NCI-H2196 (cell line): ENCODE measurements at regions not wholly inside any gene's neighbourhood (a gene's known extent, or its start where the extent isn't known, plus 50 kb on each side); places are given as distances from the start of the nearest gene placed in this dataset.

Source experiments
- DNase-seq: peaks from one replicate; lab custom pipeline; 2025; ENCODE audit not compliant: unreplicated experiment; lab: John Stamatoyannopoulos, UW

DNA sequence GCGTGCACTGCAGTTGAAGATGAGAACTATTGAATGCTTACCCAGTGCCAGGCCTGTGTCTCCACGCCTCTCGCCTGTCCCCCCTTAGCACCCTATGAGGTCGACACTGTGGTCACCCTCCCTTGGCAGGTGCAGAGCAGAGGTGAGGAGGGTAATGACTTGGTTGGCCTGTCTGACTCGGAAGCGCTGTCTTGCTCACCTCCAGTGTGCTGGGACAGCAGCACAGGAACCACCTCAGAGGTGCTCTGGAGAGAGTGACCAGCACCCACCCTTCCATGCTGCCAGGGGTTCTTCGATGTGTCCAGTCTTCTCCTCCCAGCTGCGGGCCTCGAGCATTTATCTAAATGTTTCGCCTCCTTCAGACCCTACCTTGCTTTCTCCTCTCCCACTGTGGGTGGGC is 178.3 kb upstream of the IRX2 start:
- no peak for DNase-seq

DNA sequence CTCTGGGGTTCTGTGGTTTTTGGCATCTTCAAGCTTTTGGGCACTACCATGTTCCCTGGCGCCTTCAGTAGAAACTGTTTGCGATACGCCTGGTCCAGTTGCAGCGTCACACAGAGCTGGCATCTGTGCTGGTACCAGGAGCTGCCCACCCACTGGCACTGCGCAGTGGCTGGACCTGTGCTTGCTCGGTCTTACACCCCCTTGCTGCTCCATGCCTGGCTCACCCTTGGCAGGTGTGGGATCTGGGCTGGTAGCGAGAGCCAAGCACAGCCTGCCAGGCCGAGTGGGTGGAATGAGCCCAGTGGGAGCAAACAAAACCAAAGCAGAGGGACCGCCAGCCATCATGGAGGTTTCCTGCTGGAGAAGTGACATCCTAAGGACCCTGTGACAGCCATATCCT is 170.2 kb upstream of the IRX2 start:
- no peak for DNase-seq

DNA sequence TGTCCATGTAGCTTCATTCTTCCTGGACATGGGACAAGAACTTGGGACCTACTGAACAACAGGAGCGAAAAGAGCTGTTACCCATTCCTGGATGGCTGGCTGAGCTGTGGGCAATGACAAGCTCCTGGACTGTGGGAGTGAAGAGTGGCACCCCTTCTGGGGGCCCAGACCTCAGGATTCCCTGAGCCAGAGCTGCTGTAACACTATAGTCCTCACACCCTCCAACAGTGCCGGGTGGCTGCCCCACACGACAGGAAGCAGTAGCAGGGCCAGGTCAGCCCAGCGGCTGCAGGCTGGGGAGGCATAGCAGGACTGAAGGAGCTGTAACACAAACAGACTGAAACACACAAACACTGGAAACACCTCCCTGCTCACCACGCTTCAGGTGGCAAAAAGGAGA is 169.7 kb upstream of the IRX2 start:
- DNase-seq: no peak

DNA sequence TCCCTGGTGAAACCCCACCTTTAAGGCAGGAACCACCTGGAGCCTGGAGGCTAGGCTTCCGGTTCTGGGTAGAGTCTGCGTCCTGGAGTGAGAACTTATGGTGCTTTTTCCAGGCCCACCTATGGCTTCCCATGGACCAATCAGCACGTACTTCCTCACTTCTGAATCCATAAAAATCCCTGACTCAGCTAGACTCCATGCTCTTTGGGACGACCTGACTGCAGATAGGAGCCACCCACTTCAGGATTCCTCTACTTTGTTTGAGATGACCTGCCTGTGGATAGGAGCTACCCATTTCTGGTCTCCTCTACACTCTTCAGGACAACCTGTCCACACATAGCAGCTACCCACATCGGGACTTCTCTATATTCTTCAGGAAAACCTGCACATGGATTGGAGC is 168.8 kb upstream of the IRX2 start:
- no peak for DNase-seq

DNA sequence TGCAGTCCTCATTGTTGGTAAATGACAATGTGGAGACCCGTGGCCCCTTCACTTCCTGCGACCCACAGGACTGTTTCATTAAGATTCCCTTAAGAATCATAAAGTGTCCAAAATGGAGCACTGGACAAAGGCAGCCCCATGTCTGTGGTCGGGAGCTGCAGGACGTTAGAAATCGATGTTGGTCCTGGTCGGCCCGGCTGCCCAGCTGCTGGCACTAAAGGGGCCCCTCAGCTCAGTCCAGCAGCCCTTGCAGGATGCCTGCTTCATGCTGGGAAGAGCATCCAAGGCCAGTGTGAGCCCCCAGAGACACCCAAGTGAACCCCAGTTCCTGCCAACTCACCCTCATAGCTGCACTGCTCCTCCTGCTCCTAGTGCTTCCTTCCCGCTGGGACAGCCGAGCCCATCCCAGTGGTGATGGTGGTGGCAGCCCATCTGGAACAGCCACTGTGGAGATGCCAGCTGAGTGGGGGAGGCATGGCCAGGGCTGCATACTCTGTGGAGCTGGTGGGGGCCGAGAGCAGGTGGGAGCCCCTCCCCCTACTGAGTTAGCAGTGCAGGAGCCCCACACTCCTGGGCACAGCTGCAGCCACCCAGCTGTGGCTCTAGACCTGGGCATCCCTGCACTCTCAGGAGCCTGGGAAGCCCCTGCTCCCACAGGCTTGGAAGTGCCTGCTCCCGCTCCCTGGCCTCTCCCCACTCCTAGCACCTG is 168.0 kb upstream of the IRX2 start:
- DNase-seq: no peak

DNA sequence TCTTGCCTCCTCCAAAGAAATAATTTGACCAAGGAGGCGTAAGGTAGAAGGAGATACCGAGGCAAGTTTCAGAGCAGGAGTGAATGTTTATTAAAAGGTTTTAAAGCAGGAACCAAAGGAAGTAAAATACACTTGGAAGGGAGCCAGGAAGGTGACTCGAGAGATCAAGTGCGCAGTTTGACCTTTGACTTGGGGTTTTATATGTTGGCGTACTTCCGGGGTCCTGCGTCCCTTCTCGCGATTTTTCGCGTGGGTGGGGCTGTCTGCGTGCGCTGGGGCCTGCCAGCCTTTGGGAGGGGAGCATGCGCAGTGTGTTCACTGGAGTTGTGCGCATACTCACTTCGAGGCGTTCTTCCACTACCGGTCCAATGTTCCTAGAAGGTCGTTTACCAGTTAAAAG is 166.0 kb upstream of the IRX2 start:
- DNase-seq: no peak

DNA sequence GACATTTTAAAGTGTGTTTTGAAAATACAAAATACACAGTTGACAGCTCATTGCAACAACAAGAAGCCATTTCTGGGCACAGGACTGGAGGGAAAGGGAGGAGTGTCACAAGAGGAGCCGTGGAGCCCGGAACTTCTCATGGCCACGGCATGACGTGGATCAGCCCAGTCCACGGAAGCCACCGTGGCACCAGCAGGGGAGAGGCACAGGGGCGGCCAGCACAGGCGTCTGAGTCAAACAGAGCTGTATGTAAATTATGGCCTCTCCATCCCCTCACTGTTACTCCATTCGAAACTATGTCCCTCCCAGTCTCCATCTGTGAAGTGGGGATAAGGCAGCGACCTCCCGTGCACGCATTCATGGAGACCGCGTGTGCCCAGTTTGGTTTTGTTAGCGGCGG is 165.6 kb upstream of the IRX2 start:
- DNase-seq: no peak

DNA sequence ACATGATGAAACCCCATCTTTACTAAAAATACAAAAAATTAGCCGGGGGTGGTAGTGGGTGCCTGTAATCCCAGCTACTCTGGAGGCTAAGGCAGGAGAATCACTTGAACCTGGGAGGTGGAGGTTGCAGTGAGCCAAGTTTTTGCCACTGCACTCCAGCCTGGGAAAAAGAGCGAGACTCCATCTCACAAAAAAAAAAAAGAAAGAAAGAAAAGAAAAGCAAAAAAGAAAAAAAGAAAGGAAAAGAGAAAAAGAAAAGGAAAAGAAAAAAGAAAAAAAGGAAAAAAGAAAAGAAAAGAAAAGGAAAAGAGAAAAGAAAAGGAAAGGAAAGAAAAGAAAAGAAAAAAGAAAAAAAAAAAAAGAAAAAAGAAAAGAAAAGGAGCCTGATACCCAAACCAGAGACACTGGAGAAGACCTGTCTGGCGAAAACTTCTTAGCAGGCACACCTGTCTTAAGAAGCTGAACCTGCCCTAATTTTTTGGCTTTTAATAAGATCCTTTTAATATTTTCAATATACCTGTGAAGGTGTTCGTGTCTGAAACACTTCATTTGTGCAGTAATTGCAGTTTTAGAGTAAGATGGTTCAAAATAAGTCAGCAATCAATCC is 164.7 kb upstream of the IRX2 start:
- DNase-seq: no peak

DNA sequence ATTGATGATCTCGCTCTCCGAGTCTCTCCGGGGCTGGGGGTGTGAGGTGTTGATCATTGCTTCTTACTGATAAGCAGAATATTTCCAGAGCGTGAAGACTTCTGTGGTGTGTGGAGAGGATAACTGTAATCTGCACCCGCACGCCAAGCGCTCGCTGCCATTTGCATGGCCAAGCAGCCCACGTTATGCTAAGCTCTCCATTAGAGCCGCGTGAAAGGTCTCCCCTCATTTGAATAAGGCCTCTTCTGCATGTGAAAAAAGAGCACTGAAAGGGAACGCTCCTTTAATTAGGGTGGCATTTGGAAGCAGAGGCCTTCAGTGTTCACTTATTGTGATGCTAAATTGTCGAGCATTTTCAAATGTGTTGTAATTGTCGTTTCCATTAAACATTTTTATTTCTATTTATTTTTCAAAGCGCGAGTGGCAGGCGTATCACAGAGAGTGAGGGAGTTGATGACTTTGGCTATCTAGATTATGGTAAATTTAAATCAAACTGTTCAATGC is 163.6 kb upstream of the IRX2 start:
- DNase-seq: no peak

DNA sequence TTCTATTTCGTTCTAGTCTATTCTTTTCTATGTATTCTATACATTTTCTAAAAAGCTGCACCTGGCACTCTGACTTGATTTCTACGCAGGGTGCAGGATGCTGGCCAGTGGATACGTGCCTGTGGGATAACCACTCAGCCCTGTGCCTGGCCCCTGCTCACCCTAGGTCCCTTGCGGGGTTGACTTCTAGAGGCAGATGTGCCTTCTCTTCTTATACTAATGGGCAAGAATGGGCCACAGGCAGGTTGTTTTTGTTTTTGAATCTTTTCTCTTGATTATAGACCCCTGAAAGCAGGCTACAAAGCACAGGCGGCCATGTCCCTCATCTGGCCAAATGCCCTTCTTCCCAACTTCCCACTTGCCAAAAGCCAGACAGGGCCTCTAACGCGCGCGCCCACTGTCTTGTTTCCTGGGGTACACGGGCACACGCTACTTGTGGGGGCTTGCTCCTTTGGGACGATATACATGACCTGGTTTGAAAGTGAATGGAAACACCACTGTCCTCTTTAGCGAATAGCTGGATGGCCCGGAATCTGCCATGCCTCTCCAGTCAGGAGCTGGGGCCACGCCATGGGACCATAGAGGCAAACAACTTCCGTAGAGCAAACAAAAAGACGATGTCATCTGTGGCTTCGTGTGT is 162.7 kb upstream of the IRX2 start:
- no peak for DNase-seq

DNA sequence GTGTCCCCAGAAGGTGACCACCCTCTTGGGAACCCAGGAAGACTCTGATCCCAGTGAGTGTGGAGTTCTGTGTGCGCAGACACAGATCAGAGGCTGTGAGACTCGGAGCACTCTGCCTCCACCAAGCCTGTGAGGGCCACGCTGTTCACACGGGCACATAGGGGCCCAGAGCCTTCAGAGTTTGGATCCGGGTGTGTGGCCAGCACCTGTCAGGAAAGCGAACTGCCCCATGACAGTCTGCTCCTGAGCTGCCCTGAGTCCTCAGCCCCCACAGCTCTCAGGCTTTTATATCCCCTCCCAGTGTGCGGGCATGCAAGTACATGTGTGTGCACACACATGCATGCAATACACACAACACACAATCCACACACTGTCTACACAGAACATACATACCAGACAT is 161.8 kb upstream of the IRX2 start:
- no peak for DNase-seq

DNA sequence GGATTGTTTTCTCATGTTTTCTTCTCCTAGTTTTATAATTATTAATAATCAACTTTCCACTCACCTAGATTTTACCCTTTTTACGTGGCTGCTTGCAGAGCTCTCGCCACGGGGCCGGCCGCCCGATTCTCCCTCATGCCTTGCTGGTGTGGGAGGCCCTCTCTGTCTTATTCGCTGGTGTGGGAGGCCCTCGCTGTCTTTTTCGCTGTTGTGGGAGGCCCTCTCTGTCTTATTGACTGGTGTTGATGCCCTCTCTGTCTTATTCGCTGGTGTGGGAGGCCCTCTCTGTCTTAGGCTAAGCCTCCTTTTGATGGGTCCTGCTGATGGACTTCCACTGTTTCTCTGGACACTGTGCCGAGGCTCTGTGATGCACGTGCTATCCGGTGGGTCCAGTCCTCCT is 161.3 kb upstream of the IRX2 start:
- no peak for DNase-seq

DNA sequence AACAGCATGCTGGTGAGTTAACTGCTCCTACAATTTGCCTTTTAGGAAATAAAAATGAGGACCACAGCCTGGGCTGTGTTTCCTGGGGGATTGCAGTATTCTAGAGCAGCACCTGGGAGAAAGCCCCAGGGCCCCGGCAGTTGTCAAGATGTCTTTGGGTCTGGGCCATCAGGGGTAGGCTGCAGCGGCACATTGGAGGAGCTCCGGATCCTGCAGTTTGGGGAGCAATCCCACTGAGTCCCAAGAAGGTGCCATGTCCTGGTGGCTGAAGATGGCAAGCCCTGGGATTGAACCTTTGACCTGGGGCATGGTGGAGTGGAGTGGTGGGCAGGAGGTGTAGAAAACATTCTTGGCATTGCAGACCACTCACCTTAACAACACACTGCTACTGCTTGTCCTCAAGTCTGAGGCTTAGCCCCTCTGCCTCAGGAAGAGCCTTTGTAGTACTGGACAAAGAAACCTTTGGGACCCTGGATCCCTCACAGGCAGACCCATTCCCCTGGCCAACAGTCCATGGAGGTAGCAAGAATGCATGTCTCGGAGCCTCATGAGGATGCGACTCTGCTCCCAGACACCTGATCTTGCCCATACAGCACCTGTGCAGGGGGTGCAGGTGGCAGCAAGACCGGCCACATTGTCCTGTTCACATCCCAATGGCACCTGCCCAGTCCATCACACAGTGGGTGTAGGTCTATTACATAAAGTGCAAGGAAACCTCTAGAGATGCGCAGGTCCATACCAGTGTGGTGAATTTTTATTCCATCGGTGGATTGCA is 159.1 kb upstream of the IRX2 start:
- DNase-seq: no peak

DNA sequence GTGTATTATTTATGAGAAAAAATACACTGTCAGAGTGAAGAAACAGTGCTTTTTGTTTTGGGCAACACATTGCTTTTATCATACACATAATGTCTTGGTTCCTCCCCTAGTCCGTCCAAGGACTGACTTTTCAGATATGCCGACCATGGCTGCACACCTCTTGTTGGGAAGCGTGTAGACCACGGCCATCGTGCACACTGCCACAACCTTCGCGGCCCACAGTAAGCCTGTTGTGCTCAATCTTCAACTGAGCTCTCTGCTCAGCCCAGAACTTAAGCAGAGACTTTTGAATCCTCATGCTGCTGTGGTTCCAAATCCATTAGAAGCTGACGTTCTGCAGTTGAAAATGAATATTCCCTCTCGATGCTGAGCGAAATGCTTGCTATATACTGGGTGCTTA is 157.6 kb upstream of the IRX2 start:
- no peak for DNase-seq

DNA sequence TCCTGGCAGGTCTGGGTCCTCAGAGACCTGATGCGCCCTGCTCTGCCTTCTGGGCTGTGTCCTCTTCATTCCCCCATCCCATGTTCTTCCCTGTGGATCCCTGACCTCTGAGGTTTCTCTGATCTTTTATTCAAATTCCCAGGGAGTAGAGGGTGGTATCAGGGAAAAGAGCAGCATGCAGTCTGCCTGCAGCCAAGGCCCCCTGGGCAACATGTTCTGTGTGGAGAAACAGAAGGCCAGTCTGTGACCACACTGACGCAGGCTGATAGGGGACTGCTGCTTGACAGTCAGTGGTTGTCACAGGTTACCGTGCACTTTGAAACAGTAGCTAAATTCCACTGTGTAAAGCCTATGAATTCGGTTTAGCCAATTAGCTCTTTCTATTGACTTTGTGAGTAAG is 156.6 kb upstream of the IRX2 start:
- no peak for DNase-seq

DNA sequence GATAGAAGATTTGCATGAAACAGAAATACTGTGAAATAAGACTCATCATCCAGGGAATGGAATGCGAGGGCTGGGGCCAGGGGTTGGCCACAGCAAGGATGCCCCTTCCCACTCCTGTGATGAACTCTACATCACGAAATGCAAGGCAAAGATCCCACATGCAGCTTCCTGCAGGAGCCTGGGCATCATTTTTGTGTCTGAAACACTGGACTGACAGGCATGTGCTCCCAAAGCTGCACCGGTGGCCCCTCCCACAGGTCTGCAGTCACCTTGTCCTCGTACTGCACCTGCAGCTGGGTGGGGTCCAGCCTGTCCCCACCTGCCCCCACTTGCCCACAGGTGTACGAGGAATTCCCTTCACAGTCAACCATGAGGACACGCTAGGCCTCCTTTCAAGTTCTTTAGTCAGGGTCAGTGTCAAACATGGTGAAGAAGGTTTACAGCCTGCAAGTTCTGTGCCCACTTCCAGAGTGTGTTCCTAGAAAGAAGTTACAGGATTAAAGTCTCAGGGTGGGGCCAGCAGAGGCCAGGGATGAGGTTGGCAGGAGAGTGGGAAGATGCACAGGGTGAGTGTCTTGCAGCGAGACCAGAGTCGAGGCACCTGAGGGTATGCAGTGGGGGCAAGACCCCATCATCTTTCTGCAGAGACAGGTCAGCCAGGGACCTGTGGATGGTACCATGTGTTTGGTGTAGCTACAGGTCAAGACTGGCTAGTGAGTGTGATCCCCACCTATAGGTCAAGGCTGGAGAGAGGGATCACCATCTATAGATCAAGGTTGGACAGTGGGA is 155.0 kb upstream of the IRX2 start:
- DNase-seq: no peak

DNA sequence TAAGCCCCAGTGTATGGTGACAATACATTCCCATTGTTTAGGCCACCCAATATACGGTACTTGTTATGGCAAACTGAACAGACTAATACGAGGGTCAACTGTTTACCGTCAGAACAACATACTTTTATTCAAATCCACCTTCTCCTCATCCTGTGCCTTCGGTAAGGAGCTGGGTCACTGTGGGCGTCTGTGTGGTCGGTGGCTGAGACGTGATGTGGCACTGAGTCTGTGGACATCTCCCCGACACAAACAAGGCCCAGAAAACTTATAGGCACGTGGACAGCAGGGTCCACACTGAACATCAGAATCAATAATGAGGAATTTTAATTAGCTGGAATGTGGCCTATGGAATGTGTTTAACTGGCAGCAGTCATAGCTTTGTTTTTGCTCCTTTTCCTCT is 154.3 kb upstream of the IRX2 start:
- no peak for DNase-seq

DNA sequence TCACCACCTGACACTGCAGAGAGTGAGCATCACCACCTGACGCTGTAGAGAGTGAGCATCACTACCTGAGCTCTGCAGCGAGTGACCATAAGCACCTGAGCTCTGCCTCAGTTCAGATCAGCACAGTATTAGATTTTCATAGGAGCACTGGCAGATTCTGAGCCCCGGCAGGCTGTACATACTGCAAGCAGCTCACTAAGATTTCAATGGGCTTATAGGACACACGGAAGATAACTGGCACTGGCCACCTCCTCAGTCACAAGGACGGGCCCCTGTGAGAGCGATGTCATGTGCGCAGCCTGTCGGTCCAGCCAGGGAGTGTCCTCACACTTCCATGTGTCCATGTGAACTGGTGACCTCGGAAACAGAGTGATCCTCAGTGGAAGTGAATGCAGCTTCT is 153.5 kb upstream of the IRX2 start:
- no peak for DNase-seq

DNA sequence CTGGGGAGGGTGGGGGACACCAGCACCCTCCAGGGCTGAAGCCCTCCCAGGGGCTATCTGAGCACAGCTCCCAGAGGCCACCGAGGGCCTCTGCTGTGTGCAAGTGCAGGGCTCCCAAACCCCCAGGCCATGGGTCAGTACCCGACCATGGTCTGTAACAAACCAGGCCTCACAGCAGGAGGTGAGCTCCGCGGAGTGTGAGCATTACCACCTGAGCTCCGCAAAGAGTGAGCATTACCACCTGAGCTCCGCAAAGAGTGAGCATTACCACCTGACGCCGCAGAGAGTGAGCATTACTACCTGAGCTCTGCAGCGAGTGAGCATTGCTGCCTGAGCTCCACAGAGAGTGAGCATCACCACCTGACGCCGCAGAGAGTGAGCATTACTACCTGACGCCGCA is 152.9 kb upstream of the IRX2 start:
- no peak for DNase-seq

DNA sequence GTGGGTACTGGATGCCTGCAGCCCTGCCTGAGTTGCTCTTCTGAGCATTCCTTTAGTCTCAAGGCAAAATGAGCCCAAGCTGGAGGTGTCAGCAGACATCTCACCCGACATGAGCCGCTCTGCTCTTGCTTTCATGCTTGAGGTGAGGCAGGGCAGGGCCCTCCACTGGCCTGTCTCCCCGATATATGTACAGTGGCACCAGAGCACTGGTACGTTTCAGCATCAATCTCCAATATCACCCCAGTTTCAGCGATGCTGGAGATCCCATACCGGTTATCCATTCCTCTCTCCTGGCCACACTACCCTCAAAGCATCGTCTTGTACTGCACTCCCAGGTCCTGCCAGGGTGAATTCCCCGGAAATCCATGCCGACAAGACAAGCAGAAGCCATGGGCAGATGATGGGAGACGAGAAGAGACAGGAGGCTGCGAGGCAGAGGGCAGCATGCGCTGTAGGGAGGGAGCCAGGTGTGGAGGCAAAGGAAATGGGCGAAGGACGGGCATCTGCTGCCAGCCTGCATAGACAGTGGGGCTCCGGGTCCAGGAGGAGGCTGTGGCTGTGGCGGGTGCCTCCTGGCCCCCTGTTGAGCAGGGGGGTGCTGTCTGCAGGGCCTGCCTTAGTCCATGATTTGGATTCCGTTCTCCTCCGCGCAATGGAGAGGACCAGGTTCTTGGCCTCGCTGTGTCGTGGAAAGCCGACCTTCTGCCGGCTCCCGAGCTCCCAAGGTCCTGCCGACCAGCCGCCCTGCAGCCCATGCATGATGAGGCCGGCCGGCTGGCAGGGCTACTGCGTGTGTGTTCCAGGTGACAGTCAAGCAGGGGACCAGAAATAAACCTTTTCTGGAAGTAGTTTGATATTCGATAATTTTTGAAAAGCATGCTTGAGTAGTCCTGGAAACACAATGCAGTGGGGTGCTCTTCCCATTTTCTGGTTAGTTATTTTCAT is 152.2 kb upstream of the IRX2 start:
- DNase-seq: no peak
